H1 (cell line): ENCODE measurements at regions not wholly inside any gene's neighbourhood (a gene's known extent, or its start where the extent isn't known, plus 50 kb on each side); places are given as distances from the start of the nearest gene placed in this dataset.

ENCODE experiments used
- ATF2 ChIP-seq: IDR thresholded peaks from 2 replicates; pipeline ENCODE4 v1.6.1; 2012; ENCODE audit warnings: low read length, inconsistent platforms
- BCL11A ChIP-seq, 2 experiments: IDR thresholded peaks; one replicate each; pipeline ENCODE4 v1.6.1; 2011; ENCODE audit warnings: low read depth in 2 of 2, low read length in 2 of 2, mild to moderate bottlenecking in 2 of 2
- USF2 ChIP-seq: IDR thresholded peaks from 2 replicates; pipeline ENCODE4 v1.6.1; 2011; ENCODE audit warnings: low read length, improper control_type of control experiment
- TF ChIP-seq, protein P1 (sequence below): fragments of 300-600 bp; sonication (generic); IDR thresholded peaks from 2 replicates; pipeline ENCODE4 v1.7.1; 2012; ENCODE audit warnings: low read length, moderate library complexity, mild to moderate bottlenecking, inconsistent platforms; ENCODE audit not compliant: insufficient replicate concordance

DNA sequence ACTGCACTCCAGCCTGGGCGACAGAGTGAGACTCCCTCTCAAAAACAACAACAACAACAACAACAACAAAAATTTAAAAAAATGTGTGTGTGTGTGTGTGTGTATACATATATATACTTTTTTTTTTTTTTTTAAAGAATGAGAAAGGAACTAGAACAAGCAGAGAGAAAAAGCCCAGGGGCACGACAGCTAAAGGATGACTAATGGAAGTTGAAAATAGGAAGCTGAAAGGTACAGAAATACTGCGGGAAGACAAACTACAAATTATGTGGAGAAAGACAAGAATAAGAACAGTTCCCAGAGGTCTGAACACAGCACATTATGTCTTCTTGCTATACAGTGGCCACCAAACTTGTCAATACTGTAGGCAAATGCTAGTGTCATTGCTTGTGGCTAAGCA is 141.9 kb upstream of the PRSS1 start (continued):
- TF ChIP-seq, protein P1, sequence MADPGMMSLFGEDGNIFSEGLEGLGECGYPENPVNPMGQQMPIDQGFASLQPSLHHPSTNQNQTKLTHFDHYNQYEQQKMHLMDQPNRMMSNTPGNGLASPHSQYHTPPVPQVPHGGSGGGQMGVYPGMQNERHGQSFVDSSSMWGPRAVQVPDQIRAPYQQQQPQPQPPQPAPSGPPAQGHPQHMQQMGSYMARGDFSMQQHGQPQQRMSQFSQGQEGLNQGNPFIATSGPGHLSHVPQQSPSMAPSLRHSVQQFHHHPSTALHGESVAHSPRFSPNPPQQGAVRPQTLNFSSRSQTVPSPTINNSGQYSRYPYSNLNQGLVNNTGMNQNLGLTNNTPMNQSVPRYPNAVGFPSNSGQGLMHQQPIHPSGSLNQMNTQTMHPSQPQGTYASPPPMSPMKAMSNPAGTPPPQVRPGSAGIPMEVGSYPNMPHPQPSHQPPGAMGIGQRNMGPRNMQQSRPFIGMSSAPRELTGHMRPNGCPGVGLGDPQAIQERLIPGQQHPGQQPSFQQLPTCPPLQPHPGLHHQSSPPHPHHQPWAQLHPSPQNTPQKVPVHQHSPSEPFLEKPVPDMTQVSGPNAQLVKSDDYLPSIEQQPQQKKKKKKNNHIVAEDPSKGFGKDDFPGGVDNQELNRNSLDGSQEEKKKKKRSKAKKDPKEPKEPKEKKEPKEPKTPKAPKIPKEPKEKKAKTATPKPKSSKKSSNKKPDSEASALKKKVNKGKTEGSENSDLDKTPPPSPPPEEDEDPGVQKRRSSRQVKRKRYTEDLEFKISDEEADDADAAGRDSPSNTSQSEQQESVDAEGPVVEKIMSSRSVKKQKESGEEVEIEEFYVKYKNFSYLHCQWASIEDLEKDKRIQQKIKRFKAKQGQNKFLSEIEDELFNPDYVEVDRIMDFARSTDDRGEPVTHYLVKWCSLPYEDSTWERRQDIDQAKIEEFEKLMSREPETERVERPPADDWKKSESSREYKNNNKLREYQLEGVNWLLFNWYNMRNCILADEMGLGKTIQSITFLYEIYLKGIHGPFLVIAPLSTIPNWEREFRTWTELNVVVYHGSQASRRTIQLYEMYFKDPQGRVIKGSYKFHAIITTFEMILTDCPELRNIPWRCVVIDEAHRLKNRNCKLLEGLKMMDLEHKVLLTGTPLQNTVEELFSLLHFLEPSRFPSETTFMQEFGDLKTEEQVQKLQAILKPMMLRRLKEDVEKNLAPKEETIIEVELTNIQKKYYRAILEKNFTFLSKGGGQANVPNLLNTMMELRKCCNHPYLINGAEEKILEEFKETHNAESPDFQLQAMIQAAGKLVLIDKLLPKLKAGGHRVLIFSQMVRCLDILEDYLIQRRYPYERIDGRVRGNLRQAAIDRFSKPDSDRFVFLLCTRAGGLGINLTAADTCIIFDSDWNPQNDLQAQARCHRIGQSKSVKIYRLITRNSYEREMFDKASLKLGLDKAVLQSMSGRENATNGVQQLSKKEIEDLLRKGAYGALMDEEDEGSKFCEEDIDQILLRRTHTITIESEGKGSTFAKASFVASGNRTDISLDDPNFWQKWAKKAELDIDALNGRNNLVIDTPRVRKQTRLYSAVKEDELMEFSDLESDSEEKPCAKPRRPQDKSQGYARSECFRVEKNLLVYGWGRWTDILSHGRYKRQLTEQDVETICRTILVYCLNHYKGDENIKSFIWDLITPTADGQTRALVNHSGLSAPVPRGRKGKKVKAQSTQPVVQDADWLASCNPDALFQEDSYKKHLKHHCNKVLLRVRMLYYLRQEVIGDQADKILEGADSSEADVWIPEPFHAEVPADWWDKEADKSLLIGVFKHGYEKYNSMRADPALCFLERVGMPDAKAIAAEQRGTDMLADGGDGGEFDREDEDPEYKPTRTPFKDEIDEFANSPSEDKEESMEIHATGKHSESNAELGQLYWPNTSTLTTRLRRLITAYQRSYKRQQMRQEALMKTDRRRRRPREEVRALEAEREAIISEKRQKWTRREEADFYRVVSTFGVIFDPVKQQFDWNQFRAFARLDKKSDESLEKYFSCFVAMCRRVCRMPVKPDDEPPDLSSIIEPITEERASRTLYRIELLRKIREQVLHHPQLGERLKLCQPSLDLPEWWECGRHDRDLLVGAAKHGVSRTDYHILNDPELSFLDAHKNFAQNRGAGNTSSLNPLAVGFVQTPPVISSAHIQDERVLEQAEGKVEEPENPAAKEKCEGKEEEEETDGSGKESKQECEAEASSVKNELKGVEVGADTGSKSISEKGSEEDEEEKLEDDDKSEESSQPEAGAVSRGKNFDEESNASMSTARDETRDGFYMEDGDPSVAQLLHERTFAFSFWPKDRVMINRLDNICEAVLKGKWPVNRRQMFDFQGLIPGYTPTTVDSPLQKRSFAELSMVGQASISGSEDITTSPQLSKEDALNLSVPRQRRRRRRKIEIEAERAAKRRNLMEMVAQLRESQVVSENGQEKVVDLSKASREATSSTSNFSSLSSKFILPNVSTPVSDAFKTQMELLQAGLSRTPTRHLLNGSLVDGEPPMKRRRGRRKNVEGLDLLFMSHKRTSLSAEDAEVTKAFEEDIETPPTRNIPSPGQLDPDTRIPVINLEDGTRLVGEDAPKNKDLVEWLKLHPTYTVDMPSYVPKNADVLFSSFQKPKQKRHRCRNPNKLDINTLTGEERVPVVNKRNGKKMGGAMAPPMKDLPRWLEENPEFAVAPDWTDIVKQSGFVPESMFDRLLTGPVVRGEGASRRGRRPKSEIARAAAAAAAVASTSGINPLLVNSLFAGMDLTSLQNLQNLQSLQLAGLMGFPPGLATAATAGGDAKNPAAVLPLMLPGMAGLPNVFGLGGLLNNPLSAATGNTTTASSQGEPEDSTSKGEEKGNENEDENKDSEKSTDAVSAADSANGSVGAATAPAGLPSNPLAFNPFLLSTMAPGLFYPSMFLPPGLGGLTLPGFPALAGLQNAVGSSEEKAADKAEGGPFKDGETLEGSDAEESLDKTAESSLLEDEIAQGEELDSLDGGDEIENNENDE = no peak
- TF ChIP-seq ATF2 = no peak
- no peak for TF ChIP-seq USF2
- no peak for TF ChIP-seq BCL11A (IDR thresholded peaks at IDR 0.05; ENCODE audit: low read depth in 2 of 2, low read length in 2 of 2)
- TF ChIP-seq, all 59 proteins: peak for 0
